Caco-2 (cell line): ENCODE measurements at regions not wholly inside any gene's neighbourhood (a gene's known extent, or its start where the extent isn't known, plus 50 kb on each side); places are given as distances from the start of the nearest gene placed in this dataset.

ENCODE experiments used
- BruUV-seq: library from RNA; stranded (reverse); fragments of 400-500 nt; replicated peaks from 2 replicates; lab custom pipeline; 2021; lab: Mats Ljungman, UMichigan
- CTCF ChIA-PET: fragments of 300-600 bp; sonication (Branson Sonifier 250); formaldehyde crosslinking; loops from one replicate; lab custom pipeline; 2022; ENCODE audit warnings: antibody characterized with exemption; lab: Charles Lee
- POLR2A ChIA-PET: fragments of 300-600 bp; sonication (Branson Sonifier 250); formaldehyde crosslinking; loops from one replicate; lab custom pipeline; 2022; ENCODE audit warnings: antibody characterized with exemption; lab: Charles Lee
- DNase-seq, 2 experiments: peaks; one replicate each; pipeline versions ENCODE4 v3.0.0 to v3.0.0-alpha.2; 2020 to 2022
- H3K27me3 ChIP-seq: replicated peaks from 2 replicates; pipeline ENCODE4 v1.6.0; 2011; ENCODE audit warnings: low read length; ENCODE audit not compliant: control insufficient read depth, insufficient read depth
- H3K36me3 ChIP-seq: 2 replicates; pipeline ENCODE4 v1.5.1; 2011; ENCODE audit warnings: low read length; ENCODE audit not compliant: control insufficient read depth, insufficient read depth
- H3K4me1 ChIP-seq: fragments of 250-450 bp; sonication (Bioruptor Pico); 2 replicates; pipeline ENCODE4 v1.5.1; 2020; ENCODE audit warnings: mild to moderate bottlenecking
- H3K4me3 ChIP-seq: 2 replicates; pipeline ENCODE4 v1.5.1; 2011; ENCODE audit warnings: low read depth, mild to moderate bottlenecking, control low read depth, low read length
- H3K9me3 ChIP-seq: fragments of 250-450 bp; sonication (Bioruptor Pico); 2 replicates; pipeline ENCODE4 v1.5.1; 2020; ENCODE audit warnings: mild to moderate bottlenecking, moderate library complexity
- H3K27ac Mint-ChIP-seq: one replicate; pipeline ENCODE4 v1.8.0; 2022; ENCODE audit warnings: mixed read lengths; ENCODE audit not compliant: unreplicated experiment
- H3K27me3 Mint-ChIP-seq: one replicate; pipeline ENCODE4 v1.8.0; 2022; ENCODE audit warnings: mixed read lengths; ENCODE audit not compliant: insufficient read depth, unreplicated experiment
- H3K36me3 Mint-ChIP-seq: one replicate; pipeline ENCODE4 v1.8.0; 2022; ENCODE audit warnings: mild to moderate bottlenecking, mixed read lengths; ENCODE audit not compliant: insufficient read depth, unreplicated experiment
- H3K4me1 Mint-ChIP-seq: one replicate; pipeline ENCODE4 v1.8.0; 2022; ENCODE audit warnings: low read depth, mixed read lengths; ENCODE audit not compliant: unreplicated experiment
- H3K4me3 Mint-ChIP-seq: one replicate; pipeline ENCODE4 v1.8.0; 2022; ENCODE audit warnings: mild to moderate bottlenecking, moderate library complexity, mixed read lengths; ENCODE audit not compliant: unreplicated experiment
- H3K9me3 Mint-ChIP-seq: one replicate; pipeline ENCODE4 v1.8.0; 2022; ENCODE audit warnings: mixed read lengths; ENCODE audit not compliant: unreplicated experiment
- CTCF ChIP-seq, 2 experiments: fragments of 200-600 bp in 1 of 2; IDR thresholded peaks; 1 replicate in 1 of 2; 2 replicates in 1 of 2; pipeline versions ENCODE4 v1.5.1 to v1.8.0; 2011 to 2022; ENCODE audit warnings: antibody characterized with exemption in 1 of 2, control low read depth in 1 of 2, inconsistent platforms in 1 of 2, low read depth in 1 of 2, low read length in 1 of 2, mild to moderate bottlenecking in 1 of 2, moderate library complexity in 1 of 2; ENCODE audit not compliant: insufficient read depth in 1 of 2, severe bottlenecking in 1 of 2, unreplicated experiment in 1 of 2
- intact Hi-C: fragments of 100-400 bp; cut with micrococcal nuclease; formaldehyde crosslinking; loops from one replicate; pipeline ENCODE4 v1.10.0; 2022; ENCODE audit not compliant: unreplicated experiment

GRCh38 chr6:98586163-98586562 lies 248.2 kb upstream of the POU3F2 start:
- DNase-seq: no peak
- intact Hi-C loops: no loop called here
- Mint-ChIP-seq H3K4me3 (no peak overlapping the region), H3K4me1 (no peaks in the 10 kb centered on the region), H3K27me3 (peaks cover 9% of the 10 kb centered on the region), H3K36me3 (no peaks in the 10 kb centered on the region), H3K9me3 (no peaks in the 10 kb centered on the region), H3K27ac (no peak overlapping the region)
- no peak for TF ChIP-seq CTCF (IDR thresholded peaks at IDR 0.05; ENCODE audit: insufficient read depth in 1 of 2, low read depth in 1 of 2, low read length in 1 of 2, severe bottlenecking in 1 of 2, unreplicated experiment in 1 of 2)
- Histone ChIP-seq H3K4me1 (no peaks in the 10 kb centered on the region), H3K9me3 (no peaks in the 10 kb centered on the region), H3K4me3 (no peak overlapping the region), H3K27me3 (no peaks in the 10 kb centered on the region; the same call in 1 of the 2 replicates), H3K36me3 (no peaks in the 10 kb centered on the region)
- ChIA-PET CTCF (no interaction called here), POLR2A (no interaction called here)
- no TSS peak for BruUV-seq

- Histone ChIP-seq H3K36me3 (no peaks in the 10 kb centered on the region), H3K9me3 (no peaks in the 10 kb centered on the region), H3K4me3 (no peak overlapping the region), H3K27me3 (no peaks in the 10 kb centered on the region; the same call in 1 of the 2 replicates), H3K4me1 (no peaks in the 10 kb centered on the region)
- peaks cover 9% of the 10 kb centered on the region for H3K27me3 Mint-ChIP-seq
- ChIA-PET CTCF (no interaction called here), POLR2A (no interaction called here)
- no peak overlapping the region for H3K27ac Mint-ChIP-seq
- no peak for DNase-seq
- no peaks in the 10 kb centered on the region for H3K36me3 Mint-ChIP-seq
- intact Hi-C loops: no loop called here
- no TSS peak for BruUV-seq
- no peaks in the 10 kb centered on the region for H3K4me1 Mint-ChIP-seq
- H3K4me3 Mint-ChIP-seq: no peak overlapping the region
- no peak for TF ChIP-seq CTCF (IDR thresholded peaks at IDR 0.05; ENCODE audit: insufficient read depth in 1 of 2, low read depth in 1 of 2, low read length in 1 of 2, severe bottlenecking in 1 of 2, unreplicated experiment in 1 of 2)
- H3K9me3 Mint-ChIP-seq: no peaks in the 10 kb centered on the region
Measured at GRCh38 chr6:98587555-98587954, 246.8 kb upstream of the POU3F2 start.

GRCh38 chr6:98589536-98589935 lies 244.8 kb upstream of the POU3F2 start:
- H3K36me3 Mint-ChIP-seq: no peaks in the 10 kb centered on the region
- no peak for TF ChIP-seq CTCF (IDR thresholded peaks at IDR 0.05; ENCODE audit: insufficient read depth in 1 of 2, low read depth in 1 of 2, low read length in 1 of 2, severe bottlenecking in 1 of 2, unreplicated experiment in 1 of 2)
- ChIA-PET POLR2A (no interaction called here), CTCF (no interaction called here)
- H3K4me3 ChIP-seq: no peak overlapping the region
- no peaks in the 10 kb centered on the region for H3K4me1 ChIP-seq
- no peaks in the 10 kb centered on the region; the same call in 1 of the 2 replicates for H3K27me3 ChIP-seq
- H3K9me3 Mint-ChIP-seq: no peaks in the 10 kb centered on the region
- no TSS peak for BruUV-seq
- H3K4me1 Mint-ChIP-seq: no peaks in the 10 kb centered on the region
- H3K36me3 ChIP-seq: no peaks in the 10 kb centered on the region
- no peak overlapping the region for H3K4me3 Mint-ChIP-seq
- no peak for DNase-seq
- no peaks in the 10 kb centered on the region for H3K9me3 ChIP-seq
- no peak overlapping the region for H3K27ac Mint-ChIP-seq
- intact Hi-C loops: no loop called here
- peaks cover 9% of the 10 kb centered on the region for H3K27me3 Mint-ChIP-seq
